HepG2 (cell line): ENCODE measurements at regions not wholly inside any gene's neighbourhood (a gene's known extent, or its start where the extent isn't known, plus 50 kb on each side); places are given as distances from the start of the nearest gene placed in this dataset.

Source experiments
- ATAC-seq: fragments of 200-7000 bp; cut with Tn5 transposase; 3 replicates; pipeline ENCODE4 v1.9.1; 2020; ENCODE audit warnings: mild to moderate bottlenecking, moderate library complexity
- BruUV-seq: library from RNA; stranded (reverse); fragments of 400-500 nt; replicated peaks from 2 replicates; lab custom pipeline; 2021; lab: Mats Ljungman, UMichigan
- CTCF ChIA-PET: fragments of 300-600 bp; formaldehyde crosslinking; extraction: SDS; loops from one replicate; lab custom pipeline; 2021; ENCODE audit warnings: low total read pairs, inconsistent platforms, low intra/inter-chr PET ratio; lab: Yijun Ruan, JAX
- POLR2A ChIA-PET: fragments of 350-600 bp; sonication (Branson Sonifier 250); formaldehyde crosslinking; loops from one replicate; lab custom pipeline; 2020; ENCODE audit warnings: antibody characterized with exemption, inconsistent platforms; lab: Yijun Ruan, JAX
- DNase-seq: peaks from one replicate; pipeline ENCODE4 v3.0.0-alpha.2; 2015; ENCODE audit warnings: low spot score
- FAIRE-seq: peaks from 3 replicates; lab custom pipeline; 2011; peaks lifted over from hg19 to GRCh38; lab: Jason Lieb, UNC
- H2AFZ ChIP-seq: one replicate; pipeline ENCODE4 v1.6.1; 2011; ENCODE audit warnings: low read length, inconsistent platforms
- H3K27ac ChIP-seq: fragments of 300-600 bp; 3 replicates; pipeline ENCODE4 v1.8.0; 2011; ENCODE audit warnings: mixed run types, mild to moderate bottlenecking, mixed read lengths, low read length, inconsistent platforms; ENCODE audit not compliant: insufficient read depth; ENCODE audit errors: extremely low read length
- H3K27me3 ChIP-seq, 2 experiments: fragments of 200-600 bp in 1 of 2; 2 replicates in 1 of 2; 3 replicates in 1 of 2; pipeline versions ENCODE4 v1.6.0 to v1.8.0; 2011; ENCODE audit warnings: low read length in 2 of 2, mild to moderate bottlenecking in 2 of 2, moderate library complexity in 2 of 2, inconsistent platforms in 1 of 2; ENCODE audit not compliant: insufficient read depth in 2 of 2, control insufficient read depth in 1 of 2
- H3K36me3 ChIP-seq, 2 experiments: fragments of 200-600 bp in 1 of 2; replicated peaks in 1 of 2; 2 replicates in 1 of 2; 3 replicates in 1 of 2; pipeline versions ENCODE4 v1.5.1 to v1.8.0; 2011; ENCODE audit warnings: low read length in 2 of 2, inconsistent platforms in 1 of 2; ENCODE audit not compliant: insufficient read depth in 2 of 2, control insufficient read depth in 1 of 2
- H3K4me1 ChIP-seq: 2 replicates; pipeline ENCODE4 v1.5.1; 2012; ENCODE audit warnings: low read length, inconsistent platforms; ENCODE audit not compliant: insufficient read depth
- H3K4me2 ChIP-seq: 2 replicates; pipeline ENCODE4 v1.6.0; 2011; ENCODE audit warnings: low read depth, low read length, inconsistent platforms
- H3K4me3 ChIP-seq, 3 experiments: fragments of 200-600 bp in 1 of 3; sonication (generic), shearing (Covaris generic) in 1 of 3; replicated peaks in 1 of 3; 2 replicates each; pipeline ENCODE4 v1.5.1; 2011 to 2016; ENCODE audit warnings: low read length in 3 of 3, inconsistent platforms in 2 of 3, low read depth in 2 of 3, mild to moderate bottlenecking in 2 of 3, control low read depth in 1 of 3, mixed read lengths in 1 of 3; ENCODE audit not compliant: insufficient read depth in 1 of 3
- H3K79me2 ChIP-seq: one replicate; pipeline ENCODE4 v1.6.1; 2011; ENCODE audit warnings: low read length, inconsistent platforms; ENCODE audit not compliant: insufficient read depth
- H3K9ac ChIP-seq: 2 replicates; pipeline ENCODE4 v1.6.0; 2011; ENCODE audit warnings: mild to moderate bottlenecking, low read depth, low read length, inconsistent platforms; ENCODE audit not compliant: insufficient read depth
- H3K9me3 ChIP-seq: 2 replicates; pipeline ENCODE4 v1.5.1; 2012; ENCODE audit warnings: mild to moderate bottlenecking, low read length
- H4K20me1 ChIP-seq: 2 replicates; pipeline ENCODE4 v1.6.0; 2011; ENCODE audit warnings: inconsistent platforms, mild to moderate bottlenecking, low read length, moderate library complexity; ENCODE audit not compliant: insufficient read depth
- CHD2 ChIP-seq: IDR thresholded peaks from 2 replicates; pipeline ENCODE4 v1.6.1; 2011; ENCODE audit warnings: low read depth, low read length, improper control_type of control experiment
- E2F5 ChIP-seq: sonication (generic); formaldehyde crosslinking; conservative IDR thresholded peaks from 2 replicates; pipeline ENCODE4 v1.4.0; 2020; ENCODE audit warnings: missing genetic modification reagents
- RFX1 ChIP-seq: fragments of 450-650 bp; IDR thresholded peaks from 2 replicates; pipeline ENCODE4 v1.6.1; 2017
- SRY ChIP-seq: sonication (generic); formaldehyde crosslinking; IDR thresholded peaks from 2 replicates; pipeline ENCODE4 v1.8.0; 2022; ENCODE audit warnings: mild to moderate bottlenecking, missing genetic modification reagents
- TMF1 ChIP-seq: sonication (generic); formaldehyde crosslinking; IDR thresholded peaks from 2 replicates; pipeline ENCODE4 v1.8.1; 2022; ENCODE audit warnings: low read depth, missing genetic modification reagents
- ZNF276 ChIP-seq: sonication (generic); formaldehyde crosslinking; IDR thresholded peaks from 2 replicates; pipeline ENCODE4 v1.4.0; 2020; ENCODE audit warnings: mild to moderate bottlenecking, low read depth, missing genetic modification reagents
- ZNF44 ChIP-seq: sonication (generic); formaldehyde crosslinking; IDR thresholded peaks from 2 replicates; pipeline ENCODE4 v1.5.1; 2020; ENCODE audit warnings: mild to moderate bottlenecking, missing genetic modification reagents
- ZNF607 ChIP-seq: sonication (generic); formaldehyde crosslinking; IDR thresholded peaks from 2 replicates; pipeline ENCODE4 v1.5.1; 2020; ENCODE audit warnings: missing genetic modification reagents, mild to moderate bottlenecking, borderline replicate concordance
- WGBS: methylation state at CpG from one replicate; pipeline ENCODE4 v1.1.6; 2017; ENCODE audit warnings: low lambda C conversion rate; 5-methylcytosine and 5-hydroxymethylcytosine counted together
- in situ Hi-C: cut with HindIII; loops from 2 replicates; pipeline ENCODE4 v1.10.0; 2017; ENCODE audit warnings: low pct_unique_long_range_greater_than_20kb; ENCODE audit not compliant: extremely low pct_ligation_motif_present
- intact Hi-C: fragments of 100-400 bp; cut with micrococcal nuclease; formaldehyde crosslinking; loops from one replicate; pipeline ENCODE4 v1.10.0; 2022; ENCODE audit not compliant: unreplicated experiment

- no peak for TF ChIP-seq ZNF276 (CRISPR knock-in tag)
- TF ChIP-seq CHD2 = no peak
- no peak for TF ChIP-seq TMF1 (CRISPR knock-in tag)
- TF ChIP-seq SRY (CRISPR knock-in tag) = no peak
- TF ChIP-seq RFX1 = no peak
- TF ChIP-seq E2F5 (CRISPR knock-in tag) = no peak
- TF ChIP-seq ZNF607 (CRISPR knock-in tag) = no peak
These were observed 571.2 kb downstream of the ARAP2 start (continued) for GRCh38 chr4:35673137-35673536.

GRCh38 chr4:35684755-35685154, 559.6 kb downstream of the ARAP2 start:
- Histone ChIP-seq H4K20me1 (no peaks in the 10 kb centered on the region), H3K4me2 (no peak overlapping the region), H3K27ac (no peak overlapping the region), H3K79me2 (no peaks in the 10 kb centered on the region), H2AFZ (no peak overlapping the region), H3K36me3 (no peaks in the 10 kb centered on the region), H3K9me3 (no peaks in the 10 kb centered on the region), H3K4me3 (no peak overlapping the region), H3K4me1 (no peaks in the 10 kb centered on the region), H3K27me3 (no peaks in the 10 kb centered on the region), H3K9ac (no peak overlapping the region)
- no TSS peak for BruUV-seq
- 0% methylated on average over 1 of the region's 1 CpG for WGBS
- in situ Hi-C loops = no loop called here
- intact Hi-C loops = no loop called here
- ChIA-PET CTCF (no interaction called here), POLR2A (no interaction called here)
- TF ChIP-seq ZNF44 (CRISPR knock-in tag) = no peak
- DNase-seq (no peak), FAIRE-seq (no peak), ATAC-seq (no peak)
